ENCODE measurements at regions not wholly inside any gene's neighbourhood (a gene's known extent, or its start where the extent isn't known, plus 50 kb on each side); places are given as distances from the start of the nearest gene placed in this dataset.

DNA sequence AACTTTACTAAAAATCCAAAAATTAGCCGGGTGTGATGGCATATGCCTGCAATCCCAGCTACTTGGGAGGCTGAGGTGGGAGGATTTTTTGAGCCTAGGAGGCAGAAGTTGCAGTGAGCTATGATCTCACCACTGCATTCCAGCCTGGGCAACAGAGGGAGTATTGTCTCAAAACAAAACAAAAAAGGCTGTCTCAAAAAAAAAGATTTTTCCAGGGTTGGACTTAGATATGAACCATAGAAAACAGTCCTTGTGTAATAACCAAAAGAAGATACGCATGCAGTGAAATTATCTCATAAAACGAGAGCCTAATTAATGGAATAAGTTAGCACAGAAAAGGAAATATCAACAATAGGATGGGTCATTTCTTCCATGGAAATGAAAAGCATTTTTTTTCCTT lies 320.4 kb upstream of the RASGRP1 start:
- no peak for DNase-seq (ENCODE audit: low read depth, low spot score)

DNA sequence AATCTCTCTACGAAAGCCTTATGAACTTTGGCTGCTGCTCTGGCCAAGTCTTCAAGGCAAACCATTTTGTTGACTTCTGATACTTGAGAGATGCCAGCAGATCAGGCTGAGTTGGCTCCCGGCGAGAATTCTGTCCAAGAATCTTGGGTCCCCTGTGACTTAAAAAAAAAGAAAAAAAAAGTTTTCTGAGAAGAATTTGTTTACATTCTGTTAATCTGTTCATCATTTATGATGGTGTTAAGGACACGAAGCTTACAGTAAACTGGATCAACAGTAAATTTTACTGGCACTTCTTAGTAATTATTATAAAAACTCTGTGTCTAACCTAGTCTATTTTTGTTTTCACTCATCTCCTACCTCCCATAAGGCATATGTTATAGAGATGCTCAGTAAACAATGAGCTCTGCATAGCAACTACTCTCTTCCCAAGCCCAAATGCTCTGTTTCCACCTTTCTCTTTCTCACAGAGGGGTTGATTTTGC lies 320.9 kb upstream of the RASGRP1 start:
- DNase-seq (ENCODE audit: low read depth, low spot score): no peak

DNA sequence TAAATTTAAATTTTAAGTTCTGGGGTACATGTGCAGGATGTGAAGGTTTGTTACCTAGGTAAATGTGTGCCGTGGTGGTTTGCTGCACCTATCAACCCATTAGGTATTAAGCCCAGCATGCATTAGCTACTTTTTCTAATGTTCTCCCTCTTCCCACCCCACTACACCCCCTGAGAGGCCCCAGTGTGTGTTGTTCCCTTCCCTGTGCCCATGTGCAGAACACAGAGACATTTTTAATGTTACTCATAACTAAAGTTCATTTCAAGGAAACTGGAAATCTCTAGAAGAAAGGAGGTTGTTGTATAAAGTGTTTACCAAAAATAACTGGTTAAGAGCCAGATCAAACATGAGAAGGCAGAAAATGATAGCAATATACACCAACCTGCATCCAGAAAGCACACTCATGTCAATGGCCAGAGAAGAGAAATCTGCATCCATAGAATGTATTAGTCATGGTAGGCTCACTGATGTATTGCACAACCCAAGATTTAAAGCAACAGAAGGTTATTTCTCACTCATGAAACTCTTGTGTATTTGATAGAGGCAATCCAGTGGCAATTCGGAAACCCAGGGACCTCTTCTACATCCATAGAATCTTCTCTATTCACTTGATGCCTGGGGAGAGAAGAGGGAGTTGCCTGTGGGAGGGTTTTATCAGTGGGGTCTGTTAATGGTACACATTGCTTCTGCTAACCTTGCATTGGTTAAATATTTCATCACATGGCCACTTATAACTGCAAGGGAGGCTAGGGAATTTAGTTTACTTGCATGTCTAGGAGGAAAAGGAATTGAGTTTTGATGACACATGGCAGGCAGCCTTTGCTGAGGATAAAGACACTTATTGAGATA lies 321.9 kb upstream of the RASGRP1 start:
- no peak for DNase-seq (ENCODE audit: low read depth, low spot score)

DNA sequence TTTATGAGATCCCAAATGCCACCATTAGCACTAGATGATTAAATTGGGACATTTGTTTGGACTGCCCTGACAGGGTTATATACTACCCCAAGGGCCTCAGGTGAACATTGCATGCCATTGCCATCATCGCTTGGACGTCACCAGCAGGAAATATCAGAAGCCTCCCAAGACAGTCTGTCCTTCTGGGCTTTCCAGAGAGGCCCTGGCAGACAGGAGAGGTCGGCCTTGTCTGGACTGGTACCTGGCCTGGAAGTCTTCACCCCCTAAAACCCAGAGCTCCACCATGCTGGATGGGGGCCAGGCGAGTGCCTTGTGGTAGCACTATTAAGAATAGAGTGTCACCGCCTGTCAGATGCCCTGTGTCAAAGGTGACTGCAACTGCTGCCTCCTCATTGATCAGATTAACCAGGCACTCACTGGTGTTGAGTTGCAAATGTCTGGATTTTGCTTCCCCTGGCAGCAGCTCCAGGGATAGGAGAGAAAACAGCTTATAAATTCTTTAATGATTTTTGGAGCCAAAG lies 324.1 kb upstream of the RASGRP1 start:
- no peak for DNase-seq (ENCODE audit: low read depth, low spot score)

DNA sequence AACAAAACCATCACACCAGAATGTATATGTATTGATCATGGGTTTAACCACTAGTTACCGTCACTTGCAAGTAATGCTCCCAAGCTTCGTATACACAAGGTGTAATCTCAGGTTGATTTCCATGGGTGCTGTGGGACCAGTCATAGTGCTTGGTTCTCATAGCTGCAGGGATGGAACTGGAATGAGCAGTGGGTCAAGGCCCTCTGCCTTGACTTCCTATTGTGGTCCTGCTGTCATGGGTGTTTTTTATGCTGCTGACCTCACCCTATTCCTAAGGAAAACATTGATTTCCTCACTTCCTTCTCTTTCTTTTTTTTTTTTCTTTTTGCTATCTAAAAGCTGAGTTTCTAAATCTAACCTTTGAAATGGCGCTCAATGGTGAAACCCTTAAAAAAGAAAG lies 325.6 kb upstream of the RASGRP1 start:
- no peak for DNase-seq (ENCODE audit: low read depth, low spot score)

DNA sequence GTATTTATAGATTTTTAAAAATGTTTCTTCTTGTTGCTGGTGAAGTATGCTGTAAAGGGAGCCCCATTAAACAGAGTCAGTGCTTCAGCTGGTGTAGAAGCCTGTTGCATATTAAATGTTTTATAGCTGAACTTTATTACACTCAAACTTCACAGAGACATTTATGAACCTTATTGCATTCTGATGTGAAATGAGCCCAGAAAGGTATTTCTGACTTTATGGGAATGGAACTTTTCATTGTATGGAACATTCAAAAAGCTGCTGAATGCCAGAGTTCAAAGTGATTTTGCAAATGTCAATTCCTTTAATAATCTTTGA lies 329.3 kb upstream of the RASGRP1 start:
- no peak for DNase-seq (ENCODE audit: low read depth, low spot score)

DNA sequence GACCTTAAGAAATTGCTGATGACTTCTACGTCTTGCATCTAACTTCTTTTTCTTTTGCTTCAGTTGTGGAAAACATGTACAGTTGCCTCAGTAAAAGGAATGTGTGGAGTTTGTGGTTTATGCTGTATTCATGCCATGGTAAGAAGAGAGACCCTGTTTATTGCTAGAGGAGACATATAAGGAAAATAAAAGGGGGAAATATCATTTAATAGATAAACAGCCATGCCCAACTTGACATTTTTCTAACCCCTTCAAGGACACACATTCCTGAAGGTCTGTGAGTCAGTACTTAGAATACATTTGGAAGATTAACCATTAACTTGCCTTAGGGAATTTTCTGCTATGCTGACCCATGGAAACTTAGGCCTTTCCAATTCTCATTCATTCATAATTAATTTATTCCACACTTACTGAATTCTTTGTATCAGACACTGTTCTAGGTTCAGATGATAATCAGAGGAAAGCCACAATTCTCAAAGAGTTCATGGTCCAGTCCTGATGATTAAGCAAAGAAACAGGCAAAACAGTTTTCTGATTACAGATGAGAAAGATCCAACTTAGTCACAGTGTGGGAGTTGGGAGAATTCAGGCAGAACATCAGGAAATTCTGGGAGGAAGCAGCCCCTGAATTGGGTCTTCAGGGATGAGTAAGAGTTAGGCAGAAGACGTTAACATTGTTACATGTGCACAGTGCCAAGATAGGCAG lies 329.8 kb upstream of the RASGRP1 start:
- DNase-seq (ENCODE audit: low read depth, low spot score): peak; percentile 84

DNA sequence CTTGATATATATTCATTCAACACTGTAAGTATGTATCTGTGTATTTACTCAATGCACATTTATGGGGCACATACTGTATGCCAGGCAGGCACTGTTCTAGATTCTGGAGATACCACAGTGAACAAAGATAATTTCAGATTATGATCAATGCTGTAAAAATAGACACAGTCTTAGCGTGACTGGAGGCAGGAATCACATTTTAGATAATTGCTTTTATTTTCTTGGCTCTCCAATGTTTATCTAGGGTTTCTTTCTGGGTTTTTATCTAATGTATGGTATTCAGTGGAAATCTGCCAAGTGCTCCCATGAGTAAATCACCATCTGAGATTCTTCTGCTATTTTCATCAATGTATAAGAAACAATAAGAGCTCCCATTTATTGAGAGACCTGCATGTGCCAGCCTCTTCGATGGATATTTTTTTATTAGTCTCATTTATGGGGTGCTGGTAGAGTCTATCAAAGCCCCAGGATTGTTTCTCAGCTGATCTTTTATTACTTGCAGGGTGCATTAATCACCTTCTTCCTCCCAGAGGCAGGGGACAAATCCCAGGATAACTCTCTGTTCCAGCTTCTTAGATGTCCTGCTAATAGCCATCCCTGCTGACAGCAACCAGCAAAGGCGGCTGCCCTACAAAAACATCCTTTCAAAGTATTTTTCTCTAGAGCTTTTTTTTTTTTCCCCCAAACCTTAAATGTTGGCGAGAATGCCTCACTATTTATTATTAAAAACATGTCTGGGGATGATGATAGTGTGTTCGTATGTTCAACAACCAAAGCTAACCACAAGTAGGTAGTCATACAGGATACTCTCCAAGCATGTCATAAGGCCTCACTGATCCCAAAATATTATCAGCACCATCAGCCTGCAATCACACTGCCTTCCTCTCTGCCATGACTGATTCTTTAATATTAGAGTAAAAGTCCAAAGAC lies 331.0 kb upstream of the RASGRP1 start:
- DNase-seq (ENCODE audit: low read depth, low spot score): no peak

DNA sequence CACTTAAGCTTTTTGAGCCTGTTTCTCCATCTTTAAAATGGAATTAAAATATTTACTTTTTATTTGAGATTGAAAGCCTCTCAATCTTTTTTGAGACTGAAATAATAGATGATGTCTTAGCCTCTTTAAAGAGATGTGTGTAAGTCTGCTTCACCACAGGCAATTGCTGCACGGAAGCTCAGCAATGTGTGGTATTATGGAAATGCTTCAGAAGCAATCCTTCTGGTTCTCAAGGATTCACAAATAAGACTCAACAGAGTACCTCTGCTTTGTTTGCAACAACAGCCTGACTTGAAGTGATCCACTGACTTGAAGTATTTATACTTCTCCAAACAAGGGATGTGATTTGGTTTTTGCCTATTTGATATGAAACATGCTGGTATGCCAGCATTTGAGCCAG lies 332.0 kb upstream of the RASGRP1 start:
- no peak for DNase-seq (ENCODE audit: low read depth, low spot score)

DNA sequence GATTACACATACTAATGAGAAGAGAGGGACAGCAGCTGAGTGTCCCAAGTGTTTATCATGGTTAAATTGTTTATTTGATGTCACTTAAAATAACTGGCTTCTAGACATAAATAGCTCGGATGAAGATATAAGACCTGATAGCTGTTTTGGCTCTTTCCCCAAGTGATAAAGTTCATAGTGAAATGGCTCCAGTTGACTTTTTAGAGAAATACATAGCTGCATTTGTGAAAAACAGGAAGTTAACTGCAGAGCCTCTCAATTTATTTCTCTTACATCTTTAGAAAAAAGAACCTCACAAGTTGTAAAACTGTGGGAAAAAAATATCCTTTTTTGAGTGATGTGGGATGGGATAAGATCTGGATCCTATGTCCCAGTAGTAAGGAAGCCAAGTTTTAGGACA lies 332.9 kb upstream of the RASGRP1 start:
- DNase-seq (ENCODE audit: low read depth, low spot score): no peak

DNA sequence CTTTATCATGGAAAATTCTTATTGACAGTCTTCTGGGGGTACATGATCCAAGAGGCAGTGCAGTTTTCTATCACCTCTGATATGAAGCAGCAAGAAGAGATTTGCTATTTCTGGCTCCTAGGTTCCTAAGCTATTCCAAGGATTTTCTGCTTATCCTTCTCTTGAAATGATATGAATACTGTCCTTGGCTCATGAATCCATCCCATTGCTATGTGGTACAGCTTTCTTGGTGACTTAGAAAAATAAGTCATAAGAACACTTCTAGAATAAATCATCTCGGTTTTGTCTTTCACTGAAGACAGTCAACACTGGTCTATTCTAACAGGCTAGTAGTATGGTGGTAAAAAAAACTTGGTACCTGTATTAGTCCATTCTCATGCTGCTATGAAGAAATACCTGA lies 333.6 kb upstream of the RASGRP1 start:
- no peak for DNase-seq (ENCODE audit: low read depth, low spot score)

DNA sequence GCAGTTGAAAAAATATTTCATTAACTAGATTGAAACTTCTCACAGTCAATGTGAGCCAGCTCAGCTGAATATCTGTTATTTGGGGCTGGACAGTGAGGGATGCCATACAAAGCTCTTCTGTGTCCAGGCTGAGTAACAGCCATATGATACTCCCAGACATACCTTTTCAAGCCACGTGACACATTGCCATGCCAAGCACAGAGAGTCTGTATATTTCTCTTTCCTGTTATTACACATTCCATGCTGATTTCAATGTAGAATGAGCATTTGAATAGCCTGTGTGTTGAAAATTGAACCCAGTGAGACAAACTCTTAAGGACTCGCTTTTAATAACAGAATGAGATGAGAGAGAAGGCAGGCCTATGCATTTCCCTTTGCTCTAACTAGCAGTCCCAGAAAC lies 334.7 kb upstream of the RASGRP1 start:
- DNase-seq (ENCODE audit: low read depth, low spot score): no peak

DNA sequence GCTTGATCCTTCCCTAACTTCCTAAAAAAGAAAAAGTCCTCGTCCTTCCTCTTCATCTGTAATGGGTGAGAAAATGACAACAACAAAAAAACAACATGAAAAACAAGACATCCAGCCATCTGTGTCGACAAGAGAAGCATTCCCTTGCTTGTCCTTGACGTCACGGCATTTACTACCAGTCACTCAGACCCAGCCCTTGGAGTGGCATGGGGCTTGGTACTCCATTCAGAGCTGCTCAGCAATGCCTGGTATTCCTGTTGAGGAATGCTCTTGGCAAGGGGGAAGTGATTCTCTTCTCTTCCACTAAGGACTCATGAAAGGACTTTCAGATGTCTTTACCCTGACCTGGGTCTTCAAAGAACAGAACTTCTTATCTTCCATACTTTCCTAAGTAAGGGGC lies 339.7 kb upstream of the RASGRP1 start:
- no peak for DNase-seq (ENCODE audit: low read depth, low spot score)

DNA sequence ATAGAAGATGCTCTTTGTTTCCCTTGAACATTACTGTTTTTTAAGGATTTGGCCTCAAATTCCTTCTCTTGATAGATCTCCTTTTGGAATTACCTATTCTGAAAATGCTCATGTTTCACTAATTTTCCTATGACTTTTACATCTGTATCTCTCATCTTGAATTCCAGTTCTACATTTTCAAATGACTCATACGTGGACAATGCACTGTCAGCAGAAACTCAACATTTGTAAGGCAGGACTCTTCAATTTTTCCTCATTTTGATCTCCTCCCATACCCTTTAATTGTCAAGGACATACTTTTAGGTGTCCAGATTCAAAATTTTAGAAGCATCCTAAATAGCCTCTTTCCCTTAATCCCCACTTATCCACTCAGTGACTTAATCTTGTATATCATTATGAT lies 341.0 kb upstream of the RASGRP1 start:
- DNase-seq (ENCODE audit: low read depth, low spot score): no peak

DNA sequence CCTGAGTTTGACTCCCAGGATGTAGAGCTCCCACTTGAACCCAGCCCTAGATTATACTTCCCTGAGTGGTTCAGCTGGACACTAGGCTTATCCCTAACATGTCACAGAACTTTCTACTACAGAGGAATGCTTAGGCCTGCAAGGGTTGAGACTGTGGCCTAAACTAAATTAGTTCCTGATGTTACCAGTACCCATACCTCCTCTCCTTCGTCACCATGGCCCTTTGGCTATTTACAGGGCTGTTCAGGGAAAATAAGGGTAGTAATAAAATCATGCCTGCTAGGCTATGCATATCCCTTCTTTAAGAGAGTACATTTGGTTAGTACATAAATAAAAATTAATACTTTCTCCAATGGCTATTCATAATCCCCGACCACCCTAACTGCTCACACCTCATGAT lies 356.4 kb upstream of the RASGRP1 start:
- DNase-seq (ENCODE audit: low read depth, low spot score): no peak

DNA sequence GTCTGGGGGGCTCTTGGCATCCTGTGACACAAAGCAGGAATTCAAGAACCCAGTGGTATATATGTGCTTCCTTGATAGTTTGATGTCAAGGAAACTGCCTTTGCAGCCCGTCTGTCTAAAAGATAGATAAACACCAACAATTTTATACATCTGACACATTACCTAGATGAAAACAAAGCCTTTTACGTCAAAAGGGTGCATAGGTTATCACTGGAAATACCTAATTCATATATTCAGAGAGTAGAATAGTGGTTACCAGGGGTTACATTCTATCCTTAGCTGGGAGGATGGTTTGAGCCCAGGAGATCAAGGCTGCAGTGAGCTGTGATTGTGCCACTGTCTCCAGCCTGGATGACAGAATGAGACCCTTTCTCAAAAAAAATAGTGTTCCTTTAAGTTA lies 356.9 kb upstream of the RASGRP1 start:
- no peak for DNase-seq (ENCODE audit: low read depth, low spot score)

DNA sequence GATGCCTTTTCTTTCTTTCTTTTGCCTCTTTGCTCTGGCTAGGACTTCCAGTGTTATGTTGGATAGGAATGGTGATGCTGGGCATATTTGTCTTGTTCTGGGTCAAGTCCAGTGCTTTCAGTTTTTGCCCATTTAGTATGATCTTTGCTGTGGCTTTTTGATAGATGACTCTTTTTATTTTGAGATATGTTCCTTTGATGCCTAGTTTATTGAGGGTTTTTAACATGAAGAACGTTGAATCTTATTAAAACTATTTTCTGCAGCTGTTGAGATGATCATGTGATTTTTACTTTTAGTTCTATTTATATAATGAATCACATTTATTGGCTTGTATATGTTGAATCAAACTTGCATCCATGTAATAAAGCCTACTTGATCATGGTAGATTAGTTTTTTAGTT lies 363.8 kb upstream of the RASGRP1 start:
- no peak for DNase-seq (ENCODE audit: low read depth, low spot score)

DNA sequence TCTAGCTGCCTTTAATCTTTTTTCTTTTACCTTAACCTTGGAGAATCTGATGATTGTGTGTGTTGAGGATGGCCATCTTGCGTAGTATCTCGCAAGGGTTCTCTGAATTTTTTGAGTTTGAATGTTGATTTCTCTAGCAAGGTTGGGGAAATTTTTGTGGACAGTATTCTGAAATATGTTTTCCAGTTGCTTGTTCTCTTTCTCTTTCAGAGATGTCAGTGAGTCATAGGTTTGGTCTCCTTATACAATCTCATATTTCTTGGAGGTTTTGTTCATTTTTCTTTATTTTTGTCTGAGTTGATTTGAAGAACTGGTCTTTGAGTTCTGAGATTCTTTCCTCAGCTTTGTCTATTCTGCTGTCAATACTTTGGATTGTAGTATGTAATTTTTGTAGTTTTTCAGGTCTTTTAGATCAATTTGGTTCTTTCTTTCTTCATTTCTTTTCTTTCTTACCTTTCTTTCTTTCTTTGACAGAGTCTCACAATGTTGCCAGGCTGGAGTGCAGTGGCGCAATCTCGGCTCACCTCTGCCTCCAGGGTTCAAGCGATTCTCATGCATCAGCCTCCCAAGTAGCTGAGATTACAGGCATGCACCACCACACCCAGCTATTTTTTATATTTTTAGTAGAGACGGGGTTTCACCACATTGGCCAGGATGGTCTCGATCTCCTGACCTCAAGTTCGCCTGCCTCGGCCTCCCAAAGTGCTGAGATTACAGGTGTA lies 366.4 kb upstream of the RASGRP1 start:
- no peak for DNase-seq (ENCODE audit: low read depth, low spot score)

DNA sequence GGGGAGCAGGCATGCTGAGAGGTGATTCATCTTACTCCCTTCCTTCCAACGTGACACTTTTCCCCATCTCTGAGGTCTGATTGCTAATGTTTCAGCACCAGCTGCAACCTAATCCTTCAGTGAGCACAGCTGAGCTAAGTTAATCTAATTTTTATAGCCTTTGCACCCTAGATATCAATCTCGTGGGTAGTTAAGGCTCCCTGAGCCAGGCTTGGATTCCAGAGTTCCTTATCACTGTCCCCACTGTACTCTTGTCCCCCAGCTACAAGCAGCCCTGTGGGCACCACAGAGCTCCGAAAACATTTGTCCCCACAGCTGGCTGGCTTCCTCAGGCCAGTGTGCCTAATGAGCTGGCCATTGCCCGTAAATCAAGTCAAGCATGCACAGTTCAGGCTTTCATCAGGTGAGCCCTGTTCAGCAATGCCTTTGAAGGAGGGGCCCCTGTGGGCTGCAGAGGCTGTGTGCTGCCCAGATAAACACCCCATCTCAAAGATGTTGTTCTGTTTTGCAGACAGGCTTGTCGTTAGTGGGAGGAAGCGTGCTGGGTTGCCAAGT lies 376.9 kb upstream of the RASGRP1 start:
- no peak for DNase-seq (ENCODE audit: low read depth, low spot score)

DNA sequence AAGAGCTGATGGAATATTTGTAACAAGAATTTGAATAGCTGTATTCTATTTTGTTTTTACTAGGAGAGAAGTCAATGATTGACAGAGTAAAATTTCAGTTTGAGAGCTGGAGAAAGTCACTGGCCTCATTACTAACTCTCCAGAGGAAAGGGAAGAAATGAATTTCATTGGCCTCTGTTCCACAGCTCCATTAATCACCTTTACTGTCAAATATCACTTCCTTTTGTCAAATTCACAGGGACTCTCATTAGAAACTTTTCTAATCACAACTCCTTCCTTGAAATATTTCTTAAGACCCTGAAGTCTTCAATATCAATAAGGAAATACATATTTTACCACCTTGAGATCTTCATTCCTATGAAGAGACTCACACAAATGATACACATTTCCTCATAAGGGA lies 379.9 kb upstream of the RASGRP1 start:
- no peak for DNase-seq (ENCODE audit: low read depth, low spot score)
